Right atrium auricular region (tissue), 2 donors: ENCODE measurements at regions not wholly inside any gene's neighbourhood (a gene's known extent, or its start where the extent isn't known, plus 50 kb on each side); places are given as distances from the start of the nearest gene placed in this dataset.

ENCODE experiments used
- DNase-seq: peaks from one replicate; pipeline ENCODE4 v3.0.0-alpha.2; 2019; ENCODE audit warnings: low spot score
- H3K27ac ChIP-seq, 2 donors: fragments of 200-600 bp; sonication (generic); 1 replicate in 1 of 2; 2 replicates in 1 of 2; pipeline ENCODE4 v1.5.1; 2016 to 2019
- H3K27me3 ChIP-seq, 2 donors: fragments of 200-600 bp; sonication (generic); one replicate each; pipeline versions ENCODE4 v1.5.1 to v1.6.0; 2017 to 2019
- H3K36me3 ChIP-seq: fragments of 200-600 bp; sonication (generic); one replicate; pipeline ENCODE4 v1.5.1; 2016
- H3K4me1 ChIP-seq, 2 donors: fragments of 200-600 bp; sonication (generic); one replicate each; pipeline versions ENCODE4 v1.5.1 to v1.6.0; 2017 to 2019
- H3K4me3 ChIP-seq, 2 donors: fragments of 200-600 bp; sonication (generic); 1 replicate in 1 of 2; 2 replicates in 1 of 2; pipeline ENCODE4 v1.5.1; 2017 to 2019; ENCODE audit warnings: mild to moderate bottlenecking in 1 of 2, moderate library complexity in 1 of 2
- H3K9me3 ChIP-seq, 2 donors: fragments of 200-600 bp; sonication (generic); one replicate each; pipeline ENCODE4 v1.5.1; 2019
- TF ChIP-seq, protein P1 (sequence below), 2 donors: fragments of 200-600 bp; sonication (generic); IDR thresholded peaks; one replicate each; pipeline ENCODE4 v1.5.1; 2019; ENCODE audit warnings: antibody characterized with exemption in 2 of 2

DNA sequence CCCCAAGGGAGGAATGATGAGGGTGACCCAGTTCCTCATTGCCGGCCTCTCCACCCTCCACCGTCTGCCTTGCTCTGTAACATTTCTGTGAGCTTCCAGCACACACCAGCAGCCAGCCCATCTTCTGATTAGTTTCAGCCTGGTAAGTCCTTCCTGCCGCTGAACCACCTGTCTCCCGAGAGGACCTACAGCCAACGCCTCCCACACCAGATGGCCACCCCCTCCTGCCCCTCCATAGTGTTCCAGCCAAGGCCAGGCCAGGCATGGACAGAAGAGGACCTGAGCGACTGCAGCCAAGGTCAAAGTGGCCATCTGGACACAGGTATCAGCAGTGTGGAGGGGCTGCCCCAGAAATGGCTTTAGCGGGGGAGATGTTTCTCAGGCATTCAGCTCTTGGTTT lies 170.7 kb upstream of the CTBP2 start:
- no peak overlapping the region for H3K27ac ChIP-seq
- TF ChIP-seq, protein P1, sequence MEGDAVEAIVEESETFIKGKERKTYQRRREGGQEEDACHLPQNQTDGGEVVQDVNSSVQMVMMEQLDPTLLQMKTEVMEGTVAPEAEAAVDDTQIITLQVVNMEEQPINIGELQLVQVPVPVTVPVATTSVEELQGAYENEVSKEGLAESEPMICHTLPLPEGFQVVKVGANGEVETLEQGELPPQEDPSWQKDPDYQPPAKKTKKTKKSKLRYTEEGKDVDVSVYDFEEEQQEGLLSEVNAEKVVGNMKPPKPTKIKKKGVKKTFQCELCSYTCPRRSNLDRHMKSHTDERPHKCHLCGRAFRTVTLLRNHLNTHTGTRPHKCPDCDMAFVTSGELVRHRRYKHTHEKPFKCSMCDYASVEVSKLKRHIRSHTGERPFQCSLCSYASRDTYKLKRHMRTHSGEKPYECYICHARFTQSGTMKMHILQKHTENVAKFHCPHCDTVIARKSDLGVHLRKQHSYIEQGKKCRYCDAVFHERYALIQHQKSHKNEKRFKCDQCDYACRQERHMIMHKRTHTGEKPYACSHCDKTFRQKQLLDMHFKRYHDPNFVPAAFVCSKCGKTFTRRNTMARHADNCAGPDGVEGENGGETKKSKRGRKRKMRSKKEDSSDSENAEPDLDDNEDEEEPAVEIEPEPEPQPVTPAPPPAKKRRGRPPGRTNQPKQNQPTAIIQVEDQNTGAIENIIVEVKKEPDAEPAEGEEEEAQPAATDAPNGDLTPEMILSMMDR (IDR thresholded peaks at IDR 0.05) = no peak
- H3K9me3 ChIP-seq = peaks cover 0 to 3% of the 10 kb centered on the region in 2 donors
- no peaks in the 10 kb centered on the region for H3K36me3 ChIP-seq
- H3K27me3 ChIP-seq = no peaks in the 10 kb centered on the region
- peaks cover 0 to 13% of the 10 kb centered on the region in 2 donors for H3K4me1 ChIP-seq
- H3K4me3 ChIP-seq = no peak overlapping the region
- DNase-seq = no peak

DNA sequence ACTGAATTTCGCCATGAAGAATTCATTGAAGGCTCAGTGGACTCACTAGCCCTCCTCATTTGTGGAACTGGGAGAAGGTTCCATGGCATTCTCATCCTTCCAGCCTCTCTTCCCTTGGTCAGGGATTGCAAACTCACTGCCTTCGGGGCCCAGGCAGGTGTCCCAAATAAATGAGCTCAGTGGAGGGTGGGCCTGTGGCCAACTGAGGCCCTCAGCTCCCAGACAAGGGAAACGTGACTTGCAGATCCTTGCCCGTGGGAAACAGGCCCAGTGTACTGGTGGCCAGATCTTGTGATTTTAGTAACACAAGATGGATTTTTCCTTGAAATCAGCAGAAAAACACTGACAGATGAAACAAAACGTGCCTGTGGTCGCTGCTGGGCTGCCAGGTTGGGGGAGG lies 168.7 kb upstream of the CTBP2 start:
- Histone ChIP-seq H3K9me3 (peaks cover 0 to 3% of the 10 kb centered on the region in 2 donors), H3K27me3 (no peaks in the 10 kb centered on the region), H3K4me3 (no peak overlapping the region), H3K4me1 (peaks cover 0 to 6% of the 10 kb centered on the region in 2 donors), H3K36me3 (no peaks in the 10 kb centered on the region), H3K27ac (no peak overlapping the region)
- TF ChIP-seq, protein P1 (IDR thresholded peaks at IDR 0.05) = no peak
- no peak for DNase-seq

- Histone ChIP-seq H3K4me1 (no peaks in the 10 kb centered on the region), H3K9me3 (peaks cover 4 to 18% of the 10 kb centered on the region in 2 donors), H3K36me3 (no peaks in the 10 kb centered on the region), H3K27ac (no peak overlapping the region), H3K4me3 (no peak overlapping the region), H3K27me3 (no peaks in the 10 kb centered on the region)
- TF ChIP-seq, protein P1 (IDR thresholded peaks at IDR 0.05) = no peak
- DNase-seq = no peak
Observed at GRCh38 chr10:125325326-125325725, 165.0 kb upstream of the CTBP2 start.

DNA sequence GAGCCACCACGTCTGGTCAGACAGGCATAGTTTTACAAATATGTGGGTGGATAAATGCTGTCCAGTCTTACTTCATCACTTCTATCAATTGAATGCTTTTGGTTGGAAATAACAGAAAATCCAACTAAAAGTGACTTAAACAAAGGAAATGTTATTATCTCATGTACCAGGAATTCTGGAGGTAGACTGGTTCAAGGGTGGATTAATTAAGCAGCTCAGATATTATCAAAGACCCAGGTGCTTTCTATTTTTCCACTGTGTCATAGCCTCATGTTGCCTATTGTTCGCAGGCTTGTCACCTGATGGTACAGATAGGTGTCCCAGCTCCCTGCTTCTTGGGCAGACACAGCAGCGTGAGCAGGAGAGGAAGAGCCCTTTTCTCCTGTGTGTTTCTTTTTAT lies 156.1 kb upstream of the CTBP2 start:
- Histone ChIP-seq H3K4me1 (no peaks in the 10 kb centered on the region), H3K4me3 (no peak overlapping the region), H3K9me3 (no peaks in the 10 kb centered on the region), H3K36me3 (no peaks in the 10 kb centered on the region), H3K27ac (no peak overlapping the region), H3K27me3 (no peaks in the 10 kb centered on the region)
- TF ChIP-seq, protein P1 (IDR thresholded peaks at IDR 0.05) = no peak
- no peak for DNase-seq

DNA sequence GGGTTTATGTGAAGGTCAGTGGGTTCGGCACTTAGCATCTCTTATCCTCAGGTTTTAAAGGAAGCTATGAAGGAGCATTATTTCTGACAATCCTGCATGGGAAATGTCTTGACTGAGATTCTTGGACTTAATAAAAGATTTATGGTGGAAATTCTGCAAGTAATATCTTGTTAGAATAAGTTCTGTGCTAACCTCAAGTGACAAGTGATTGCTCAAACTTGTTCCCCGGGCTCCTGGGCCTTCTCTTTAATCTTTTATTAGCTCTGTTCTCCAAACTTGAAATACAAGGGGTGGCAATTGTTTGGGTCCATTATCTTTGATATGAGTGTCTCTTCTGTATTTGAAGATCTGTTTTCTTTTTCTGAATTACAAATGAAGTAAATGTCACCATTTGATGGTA lies 140.6 kb upstream of the CTBP2 start:
- DNase-seq = no peak
- TF ChIP-seq, protein P1 (IDR thresholded peaks at IDR 0.05) = no peak
- Histone ChIP-seq H3K4me1 (no peaks in the 10 kb centered on the region), H3K4me3 (no peak overlapping the region), H3K27me3 (no peaks in the 10 kb centered on the region), H3K9me3 (no peaks in the 10 kb centered on the region), H3K27ac (no peak overlapping the region), H3K36me3 (no peaks in the 10 kb centered on the region)

DNA sequence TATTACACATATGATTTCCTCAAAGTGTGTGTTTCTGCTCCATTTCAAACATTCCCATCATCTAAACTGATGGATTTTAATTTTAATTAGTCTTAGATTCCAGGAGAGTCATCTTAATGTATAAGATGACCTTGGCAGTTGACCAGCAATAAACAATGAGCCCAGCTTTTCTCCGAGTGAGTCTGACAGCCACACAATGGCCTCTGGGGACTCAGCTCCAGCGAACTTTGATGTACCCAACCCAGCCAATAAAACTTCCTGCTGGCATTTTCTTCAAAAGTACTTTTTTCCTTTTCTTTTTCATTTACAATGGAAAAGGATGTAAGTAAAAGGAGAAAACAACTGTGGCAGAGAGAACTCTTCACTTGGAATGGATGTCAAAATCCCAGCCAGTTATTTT lies 139.1 kb upstream of the CTBP2 start:
- Histone ChIP-seq H3K9me3 (no peaks in the 10 kb centered on the region), H3K4me1 (no peaks in the 10 kb centered on the region), H3K36me3 (no peaks in the 10 kb centered on the region), H3K4me3 (no peak overlapping the region), H3K27ac (no peak overlapping the region), H3K27me3 (no peaks in the 10 kb centered on the region)
- TF ChIP-seq, protein P1 (IDR thresholded peaks at IDR 0.05) = no peak
- no peak for DNase-seq
